ENCODE measurements at regions not wholly inside any gene's neighbourhood (a gene's known extent, or its start where the extent isn't known, plus 50 kb on each side); places are given as distances from the start of the nearest gene placed in this dataset.

- no peak for FAIRE-seq
Observed at GRCh38 chr11:129265125-129265788, 73.1 kb upstream of the ARHGAP32 start.

- FAIRE-seq = no peak
Observed at GRCh38 chr11:129264114-129264513, 72.0 kb upstream of the ARHGAP32 start.

DNA sequence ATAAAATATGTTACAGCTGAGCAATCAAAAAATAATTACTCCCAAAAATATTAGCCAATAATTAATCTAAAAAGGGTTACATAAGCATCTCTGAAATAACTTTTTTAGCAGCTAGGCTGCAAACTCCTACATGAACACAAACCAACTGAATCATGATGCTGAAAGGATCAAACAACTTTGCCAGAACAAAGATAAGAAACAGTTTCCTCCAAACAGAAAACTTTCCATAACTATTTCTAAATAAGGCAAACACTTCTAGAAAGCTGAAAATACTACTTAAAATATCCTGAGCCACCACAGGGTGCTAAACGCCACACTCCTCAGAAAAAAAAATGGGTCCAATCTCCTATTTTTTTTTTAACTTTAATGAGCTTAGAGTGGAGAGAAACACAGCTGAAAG is 68.6 kb upstream of the ARHGAP32 start:
- peak; percentile 56 for FAIRE-seq

DNA sequence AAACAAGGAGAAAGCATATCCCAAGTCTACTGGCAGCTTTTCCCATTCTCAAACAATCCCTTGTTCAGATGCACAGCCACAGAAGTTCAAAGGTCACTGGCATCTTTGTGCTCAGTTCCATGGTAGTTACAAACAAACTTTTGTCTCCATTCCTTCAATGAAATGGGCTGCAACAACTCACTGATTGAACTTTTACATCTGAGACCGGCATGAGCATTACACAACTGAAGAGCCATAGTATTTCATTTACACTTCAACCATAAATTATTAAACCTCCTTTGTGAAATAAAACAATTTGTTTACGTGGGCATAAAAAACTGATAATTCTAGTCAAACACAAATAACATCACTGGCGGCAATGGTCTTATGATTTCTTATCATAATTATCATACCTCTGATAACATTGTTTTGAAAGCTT is 67.8 kb upstream of the ARHGAP32 start:
- no peak for FAIRE-seq

DNA sequence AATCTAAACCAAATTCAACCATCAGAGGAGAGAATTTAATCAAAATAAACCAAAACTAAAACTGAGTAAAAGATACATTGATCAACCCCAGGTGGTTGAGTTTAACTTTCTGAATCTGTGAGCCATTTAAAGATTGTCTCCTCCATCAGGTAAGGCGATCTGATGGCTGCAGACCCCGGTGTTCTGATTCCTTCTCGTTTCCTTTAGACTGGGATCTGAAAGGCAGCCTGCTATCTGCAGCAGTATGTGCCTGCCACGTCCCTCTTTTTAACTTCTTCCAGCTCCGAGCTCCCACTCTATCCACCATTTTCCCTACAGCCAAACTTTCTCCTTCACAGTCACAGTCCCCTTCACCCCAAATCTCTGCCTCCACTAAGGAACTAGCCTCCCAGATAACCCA is 66.1 kb upstream of the ARHGAP32 start:
- FAIRE-seq = no peak

DNA sequence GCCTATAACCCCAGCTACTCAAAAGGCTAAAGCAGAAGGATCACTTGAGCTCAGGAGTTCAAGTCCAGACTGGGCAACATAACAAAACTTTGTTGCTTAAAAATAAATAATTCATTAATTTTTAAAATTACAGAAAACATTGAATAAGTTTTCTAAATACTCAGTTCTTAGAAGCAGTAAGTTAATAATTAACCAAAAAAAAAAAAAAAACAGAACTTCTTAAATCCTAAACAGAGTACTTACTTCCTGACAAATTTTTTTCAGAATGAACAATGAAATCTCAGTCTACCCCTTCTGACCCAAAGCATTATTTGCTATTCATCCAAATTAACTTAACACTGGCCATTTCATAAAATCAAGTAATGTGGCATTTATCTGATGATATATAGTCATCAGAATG is 65.4 kb upstream of the ARHGAP32 start:
- peak; percentile 53 for FAIRE-seq

GRCh38 chr11:129252621-129253020 is 60.5 kb upstream of the ARHGAP32 start:
- FAIRE-seq = no peak

DNA sequence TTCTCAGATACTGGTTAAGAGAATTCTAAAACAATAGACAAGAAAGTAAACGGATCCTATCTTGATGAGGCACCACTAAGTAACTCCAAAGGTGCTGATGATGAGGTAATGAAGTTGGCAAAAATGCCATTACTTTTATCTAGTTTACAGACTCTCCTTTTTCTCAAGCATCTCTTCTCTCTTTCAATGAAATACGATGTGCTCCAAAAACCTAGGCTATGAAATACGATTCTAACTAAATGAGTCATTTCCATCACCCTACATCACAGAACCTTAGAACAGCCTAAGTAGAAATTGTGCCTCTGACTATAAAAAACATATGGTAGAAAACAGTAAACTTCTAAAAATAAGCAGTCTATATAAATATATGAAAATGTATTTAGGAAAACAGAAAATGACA is 58.9 kb upstream of the ARHGAP32 start:
- FAIRE-seq = no peak

DNA sequence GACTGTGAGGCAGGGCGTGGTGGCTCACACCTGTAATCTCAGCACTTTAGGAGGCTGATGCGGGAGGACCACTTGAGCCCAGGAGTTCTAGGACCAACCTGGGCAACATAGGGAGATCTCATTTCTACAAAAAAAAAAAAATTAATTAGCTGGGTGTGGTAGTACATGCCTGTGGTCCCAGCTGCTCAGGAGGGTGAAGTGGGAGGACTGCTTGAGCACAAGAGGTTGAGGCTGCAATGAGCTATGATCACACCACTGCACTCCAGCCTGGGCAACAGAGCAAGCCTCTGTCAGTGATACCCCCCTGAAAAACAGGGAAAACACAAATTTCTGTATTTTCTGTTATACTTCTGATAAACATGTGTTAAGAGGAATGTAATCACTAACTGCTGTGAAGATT is 57.8 kb upstream of the ARHGAP32 start:
- FAIRE-seq = no peak

DNA sequence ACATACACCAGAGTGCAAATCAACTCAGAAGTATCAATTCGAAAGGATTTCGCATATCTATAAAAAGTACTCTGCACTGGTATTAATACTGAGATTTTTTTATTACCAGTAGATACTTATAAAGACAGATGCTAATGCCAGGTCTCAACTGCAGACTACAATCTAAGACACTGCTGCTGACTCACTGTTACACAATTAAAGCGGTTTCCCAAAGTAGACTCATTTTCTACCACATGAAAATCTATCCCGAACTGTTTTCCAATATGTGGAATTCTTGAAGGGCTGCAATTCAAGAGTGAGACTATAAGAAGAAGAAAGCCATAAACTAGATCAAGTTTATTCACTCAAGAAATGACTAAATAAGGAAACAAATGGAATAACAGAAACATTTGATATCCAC is 57.2 kb upstream of the ARHGAP32 start:
- peak; percentile 72 for FAIRE-seq

GRCh38 chr11:129248618-129249017 is 56.5 kb upstream of the ARHGAP32 start:
- peak; percentile 24 for FAIRE-seq

- peak; percentile 9 for FAIRE-seq
Observed at GRCh38 chr11:129247135-129247534, 55.0 kb upstream of the ARHGAP32 start.

GRCh38 chr11:129242855-129243254 is 50.7 kb upstream of the ARHGAP32 start:
- FAIRE-seq = no peak

All from islet of Langerhans (tissue), 1 donor.